GM19240 (cell line): ENCODE measurements at regions not wholly inside any gene's neighbourhood (a gene's known extent, or its start where the extent isn't known, plus 50 kb on each side); places are given as distances from the start of the nearest gene placed in this dataset.
"Not testable (repeated sequence)": the region's sequence is repeated elsewhere in the genome, so short reads cannot be mapped to it uniquely, and the experiment has no call there.

Experiments
- DNase-seq: peaks from one replicate; pipeline ENCODE4 v3.0.0; 2011; ENCODE audit warnings: low spot score; ENCODE audit not compliant: insufficient read length

DNA sequence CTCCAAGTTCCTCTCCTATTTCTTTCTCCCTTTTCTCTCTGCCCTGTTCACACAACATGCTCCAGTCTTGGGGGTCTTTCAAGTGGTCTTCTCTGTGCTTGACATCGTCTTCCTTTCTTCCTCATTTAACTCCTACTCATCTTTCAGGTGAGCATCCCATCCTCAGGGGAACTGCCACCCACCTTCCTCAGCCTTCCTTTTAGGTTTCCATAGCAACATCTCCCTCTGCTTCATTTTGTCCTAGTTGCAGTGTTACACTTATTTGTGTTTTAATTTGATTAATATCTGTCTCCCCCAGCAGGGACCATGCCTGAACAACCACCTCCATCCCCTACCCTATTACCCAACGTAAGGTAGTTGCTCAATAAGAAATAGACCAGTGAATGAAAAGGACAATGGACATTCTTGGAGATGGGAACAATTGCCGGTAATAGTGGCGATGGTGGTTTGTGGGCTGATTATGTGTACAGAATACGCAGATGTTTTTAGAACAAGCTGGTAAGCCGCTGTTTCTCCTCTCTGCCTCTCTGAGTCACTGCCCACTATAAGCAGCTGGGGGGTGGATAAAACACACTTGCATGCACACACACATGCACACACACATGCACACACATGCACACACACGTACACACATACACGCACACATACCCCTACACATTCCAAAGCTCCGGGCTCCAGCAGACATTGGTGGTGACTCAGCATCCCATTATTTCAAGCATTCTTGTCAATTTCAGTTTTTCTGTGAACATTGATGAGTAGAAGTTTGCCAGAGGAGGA, 251.6 kb downstream of the GATA3 start:
- DNase-seq: no peak

DNA sequence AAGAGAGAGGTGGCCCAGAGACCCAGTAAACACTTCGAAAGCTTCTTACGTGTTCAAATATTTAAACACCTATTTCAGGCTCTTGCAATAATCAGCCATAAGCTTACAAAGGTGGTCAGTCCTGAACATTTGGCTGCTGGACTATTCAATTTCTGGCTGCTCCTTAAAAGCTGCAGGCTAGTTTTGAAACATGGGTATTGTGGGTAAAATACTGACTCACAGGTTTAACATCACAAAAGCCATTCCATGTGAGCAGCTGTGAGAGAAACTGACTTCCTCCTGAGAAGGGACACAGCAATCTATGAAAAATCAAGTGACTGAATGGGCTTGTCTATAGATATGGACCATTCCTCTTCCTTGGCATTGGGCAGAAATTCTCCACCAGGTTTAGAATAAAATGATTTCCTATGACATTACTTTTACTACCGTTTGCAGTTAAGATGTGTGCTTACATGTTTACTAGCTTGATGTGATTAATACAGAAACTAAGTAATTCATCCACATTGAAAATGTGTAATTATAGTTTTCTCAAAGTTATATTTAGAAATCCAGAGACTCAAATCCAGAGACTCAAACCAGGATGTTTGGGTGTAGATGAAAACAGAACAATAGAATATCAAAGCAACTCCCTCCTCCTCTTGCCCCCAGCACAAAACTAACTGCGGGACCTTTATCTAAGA, 252.3 kb downstream of the GATA3 start:
- no peak for DNase-seq

DNA sequence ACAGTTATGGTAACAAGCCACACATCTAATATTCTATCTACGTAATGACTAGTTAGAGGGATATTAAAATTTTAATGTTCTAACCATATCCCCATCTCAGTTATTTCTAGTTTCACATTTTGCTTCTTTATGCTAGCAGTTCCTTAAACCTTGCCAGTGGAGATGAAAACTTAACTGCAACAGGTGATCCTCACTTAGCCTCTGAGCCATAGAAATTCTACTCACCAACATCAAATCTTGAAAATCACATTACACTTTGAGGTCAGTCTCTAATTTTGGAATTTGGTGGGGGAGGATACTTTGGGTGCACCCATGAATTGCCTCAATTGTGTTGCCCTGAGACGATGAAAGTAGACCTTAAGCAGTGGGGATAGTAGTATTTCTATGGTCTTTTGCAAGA, 256.4 kb downstream of the GATA3 start:
- DNase-seq: no peak

DNA sequence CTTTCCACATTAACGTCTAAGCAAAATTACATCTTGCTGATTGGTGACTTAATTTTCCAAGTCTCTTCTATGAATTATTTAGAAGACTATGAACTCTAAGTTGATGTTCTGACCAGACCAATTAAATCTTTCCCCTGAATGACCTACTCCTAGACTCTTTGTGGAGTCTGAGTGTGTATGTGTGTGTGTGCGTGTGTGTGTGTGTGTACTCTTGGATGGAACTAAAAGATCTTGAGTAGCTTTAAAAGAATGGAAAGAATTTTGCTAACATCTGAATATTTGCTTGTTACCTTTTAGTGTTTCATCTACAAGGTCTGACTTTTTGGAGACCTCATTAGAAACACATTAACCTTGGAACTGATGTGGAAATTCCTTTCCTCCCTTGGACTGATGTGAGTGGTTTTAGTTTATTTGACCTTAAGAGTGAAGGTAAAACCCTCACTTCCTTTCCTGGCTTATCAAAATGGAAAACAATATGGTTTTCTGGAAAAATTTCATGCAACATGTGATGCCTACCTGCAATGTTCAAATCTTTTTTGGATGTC, 257.1 kb downstream of the GATA3 start:
- DNase-seq: no peak

DNA sequence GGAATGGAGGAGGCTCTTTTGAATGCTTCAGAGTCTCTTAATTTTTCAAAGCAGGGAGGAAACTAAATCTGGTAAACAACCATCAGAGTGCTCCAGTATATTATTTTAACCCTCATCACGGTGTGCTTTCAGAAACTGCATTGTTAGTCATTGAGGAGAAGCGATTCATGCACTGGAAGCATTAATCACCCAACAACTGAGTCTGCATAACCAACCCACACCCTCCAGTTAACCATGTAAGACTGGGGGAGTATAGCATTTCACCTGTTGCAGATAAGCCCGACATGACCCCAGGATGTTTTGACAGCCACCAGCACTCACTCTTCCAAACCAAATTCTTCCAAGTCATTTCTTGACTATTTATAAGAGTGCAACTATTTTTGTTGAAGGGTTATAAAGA, 257.6 kb downstream of the GATA3 start:
- DNase-seq: no peak

DNA sequence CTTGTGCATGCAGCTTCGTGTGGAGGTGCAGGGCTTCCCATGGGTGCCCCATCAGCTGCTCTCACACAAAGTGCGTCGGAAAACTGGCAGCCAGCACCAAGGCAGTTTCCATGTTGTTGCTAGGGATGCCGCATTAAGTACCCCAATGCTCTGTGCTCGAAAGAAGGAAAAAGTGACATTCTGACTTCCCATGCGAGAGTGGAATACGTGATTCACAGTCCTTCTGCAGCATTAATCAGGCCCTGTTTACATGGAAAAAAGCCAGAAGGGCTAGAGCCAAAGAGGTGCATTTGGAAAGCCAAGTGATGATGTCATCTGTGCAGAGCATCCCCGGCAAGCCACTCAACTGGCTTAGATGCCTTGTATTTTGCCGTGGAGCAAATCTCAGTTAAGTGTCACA, 258.3 kb downstream of the GATA3 start:
- DNase-seq: no peak

DNA sequence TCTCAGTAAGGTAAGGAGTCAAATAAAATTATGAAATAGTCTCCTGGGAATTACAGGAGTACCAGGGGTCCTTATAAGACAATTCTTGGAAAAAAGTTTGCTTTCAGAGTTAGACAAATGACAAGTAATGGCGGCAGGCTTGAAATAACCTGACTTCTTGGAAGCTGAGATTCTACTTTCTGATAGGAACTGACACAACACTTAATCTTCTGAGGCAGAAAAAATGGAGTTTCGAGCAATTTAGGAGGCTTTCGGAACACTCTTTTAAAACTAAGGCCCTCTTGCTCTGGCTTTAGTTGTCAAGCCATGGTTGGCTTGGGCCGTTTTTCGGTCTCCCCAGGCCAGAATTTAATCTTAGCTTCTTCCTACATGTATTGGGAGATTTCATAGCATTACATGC, 260.0 kb downstream of the GATA3 start:
- no peak for DNase-seq

DNA sequence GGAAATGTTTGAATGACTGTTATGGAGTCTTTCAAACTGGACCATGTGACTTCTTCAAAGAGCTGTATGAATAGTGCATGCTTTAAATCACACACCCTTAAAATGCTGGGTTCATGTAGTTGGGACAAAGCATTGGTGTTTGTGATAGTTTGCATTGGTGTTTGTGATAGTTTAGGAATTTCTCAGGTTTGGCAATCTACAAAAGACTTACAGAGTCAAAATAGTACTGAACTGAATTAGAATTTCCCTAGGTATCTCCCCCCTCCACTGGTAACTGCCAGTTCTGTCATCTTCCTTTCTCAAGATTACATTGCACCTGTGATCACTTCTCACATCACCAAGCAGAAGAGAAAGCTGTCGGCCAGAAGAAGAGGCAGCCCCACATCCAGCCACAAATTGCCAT, 261.1 kb downstream of the GATA3 start:
- no peak for DNase-seq

DNA sequence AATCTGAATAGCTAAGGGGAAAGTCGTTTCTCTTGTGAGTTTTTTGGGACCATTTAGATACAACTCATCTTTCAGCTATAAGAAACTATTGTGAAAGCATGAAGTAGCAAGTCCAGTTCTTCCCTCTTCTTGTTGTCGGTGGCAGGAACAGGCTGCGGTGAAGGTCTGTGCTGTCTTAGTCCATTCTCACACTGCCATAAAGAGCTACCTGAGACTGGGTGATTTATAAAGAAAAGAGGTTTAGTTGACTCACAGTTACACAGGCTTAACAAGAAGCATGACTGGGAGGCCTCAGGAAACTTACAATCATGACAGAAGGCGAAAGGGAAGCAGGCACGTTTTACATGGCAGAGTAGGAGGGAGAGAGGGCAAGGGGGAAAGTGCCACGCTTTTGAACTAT, 261.8 kb downstream of the GATA3 start:
- no peak for DNase-seq

DNA sequence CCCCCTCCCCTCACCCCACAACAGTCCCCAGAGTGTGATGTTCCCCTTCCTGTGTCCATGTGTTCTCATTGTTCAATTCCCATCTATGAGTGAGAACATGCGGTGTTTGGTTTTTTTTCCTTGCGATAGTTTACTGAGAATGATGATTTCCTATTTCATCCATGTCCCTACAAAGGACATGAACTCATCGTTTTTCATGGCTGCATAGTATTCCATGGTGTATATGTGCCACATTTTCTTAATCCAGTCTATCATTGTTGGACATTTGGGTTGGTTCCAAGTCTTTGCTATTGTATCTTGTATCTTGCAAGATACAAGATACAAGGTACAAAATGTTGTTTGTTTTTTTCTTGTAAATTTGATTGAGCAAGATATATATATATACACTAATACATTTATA, 263.9 kb downstream of the GATA3 start:
- not testable (repeated sequence) for DNase-seq

DNA sequence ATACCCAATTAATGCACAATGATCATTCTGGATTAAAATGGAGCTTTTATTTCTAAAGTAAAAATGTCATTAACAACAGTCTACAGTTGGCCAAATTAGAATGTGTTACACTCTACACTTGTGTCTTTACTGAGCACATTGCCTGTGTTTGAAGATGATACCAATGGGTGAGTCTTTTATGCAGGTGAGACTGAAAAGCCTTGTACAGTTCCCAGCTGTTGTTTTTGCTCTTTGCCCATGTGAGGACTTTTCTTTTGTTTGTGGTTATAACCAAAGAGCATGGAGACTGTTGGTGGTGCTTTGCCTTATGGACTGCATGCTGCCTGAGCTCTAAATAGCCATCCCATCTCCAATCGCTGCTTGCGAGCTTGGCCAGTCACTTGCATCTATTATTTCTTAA, 264.5 kb downstream of the GATA3 start:
- no peak for DNase-seq

DNA sequence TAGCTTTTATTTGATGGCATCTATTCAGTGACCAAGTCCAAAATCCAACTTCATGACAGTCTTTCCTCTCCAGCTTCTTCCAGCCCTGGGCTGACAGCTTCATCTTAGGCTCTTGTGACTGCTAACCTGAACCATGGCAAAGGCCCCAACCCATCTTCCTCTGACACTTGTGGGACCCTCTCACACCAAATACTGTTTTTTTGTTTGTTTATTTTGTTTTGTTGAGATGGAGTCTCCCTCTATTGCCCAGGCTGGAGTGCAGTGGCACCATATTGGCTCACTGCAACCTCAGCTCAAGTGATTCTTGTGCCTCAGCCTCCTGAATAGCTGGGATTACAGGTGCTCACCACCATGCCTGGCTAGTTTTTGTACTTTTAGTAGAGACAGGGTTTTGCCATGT, 265.2 kb downstream of the GATA3 start:
- DNase-seq: no peak

DNA sequence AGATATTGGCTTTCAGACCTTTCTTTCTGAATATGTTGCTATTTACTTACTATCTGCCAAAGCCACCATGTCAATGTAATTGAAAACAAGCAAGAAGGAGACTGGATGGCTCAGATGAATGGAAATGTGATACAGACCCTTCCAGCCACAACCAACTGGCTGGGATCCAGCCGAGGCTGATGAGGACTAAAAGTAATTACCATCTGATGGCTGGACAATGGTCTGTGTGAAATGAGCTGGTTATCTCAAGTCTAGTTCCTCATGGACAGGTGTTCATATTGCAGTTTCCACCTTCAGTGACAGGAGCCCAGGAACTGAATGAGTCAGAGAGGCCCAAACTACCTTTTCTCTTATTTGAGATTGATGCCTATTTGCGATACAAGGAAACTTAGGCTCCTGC, 267.5 kb downstream of the GATA3 start:
- no peak for DNase-seq

DNA sequence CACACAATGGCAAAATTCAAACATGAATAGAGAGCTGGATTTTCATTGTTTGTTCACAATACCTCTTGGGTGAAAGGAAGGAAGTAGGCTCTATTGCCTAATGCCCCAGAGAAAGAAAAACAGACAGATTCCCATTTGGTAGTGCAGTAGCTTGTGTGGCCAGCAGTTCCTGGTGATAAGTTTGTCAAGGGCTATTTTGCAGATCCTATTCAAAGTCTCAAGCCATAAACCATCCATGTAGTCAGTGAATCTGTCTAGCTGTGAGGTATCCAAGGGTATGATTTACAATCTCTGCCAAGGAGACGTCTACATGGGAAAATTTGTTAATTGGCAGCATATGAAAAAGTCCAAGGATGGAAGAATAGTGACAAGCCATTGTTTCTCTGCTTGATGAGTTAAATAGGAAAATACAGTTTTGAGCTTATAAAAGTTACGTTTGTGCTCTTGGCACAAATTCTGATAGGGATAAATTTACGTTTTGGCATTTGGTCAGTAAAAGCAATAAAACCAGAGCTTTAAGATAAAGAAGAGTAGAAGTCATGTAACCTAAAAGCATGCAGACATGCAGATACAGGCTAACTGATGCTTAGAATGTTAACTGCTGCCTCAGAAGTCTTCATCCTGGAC, 269.1 kb downstream of the GATA3 start:
- no peak for DNase-seq

DNA sequence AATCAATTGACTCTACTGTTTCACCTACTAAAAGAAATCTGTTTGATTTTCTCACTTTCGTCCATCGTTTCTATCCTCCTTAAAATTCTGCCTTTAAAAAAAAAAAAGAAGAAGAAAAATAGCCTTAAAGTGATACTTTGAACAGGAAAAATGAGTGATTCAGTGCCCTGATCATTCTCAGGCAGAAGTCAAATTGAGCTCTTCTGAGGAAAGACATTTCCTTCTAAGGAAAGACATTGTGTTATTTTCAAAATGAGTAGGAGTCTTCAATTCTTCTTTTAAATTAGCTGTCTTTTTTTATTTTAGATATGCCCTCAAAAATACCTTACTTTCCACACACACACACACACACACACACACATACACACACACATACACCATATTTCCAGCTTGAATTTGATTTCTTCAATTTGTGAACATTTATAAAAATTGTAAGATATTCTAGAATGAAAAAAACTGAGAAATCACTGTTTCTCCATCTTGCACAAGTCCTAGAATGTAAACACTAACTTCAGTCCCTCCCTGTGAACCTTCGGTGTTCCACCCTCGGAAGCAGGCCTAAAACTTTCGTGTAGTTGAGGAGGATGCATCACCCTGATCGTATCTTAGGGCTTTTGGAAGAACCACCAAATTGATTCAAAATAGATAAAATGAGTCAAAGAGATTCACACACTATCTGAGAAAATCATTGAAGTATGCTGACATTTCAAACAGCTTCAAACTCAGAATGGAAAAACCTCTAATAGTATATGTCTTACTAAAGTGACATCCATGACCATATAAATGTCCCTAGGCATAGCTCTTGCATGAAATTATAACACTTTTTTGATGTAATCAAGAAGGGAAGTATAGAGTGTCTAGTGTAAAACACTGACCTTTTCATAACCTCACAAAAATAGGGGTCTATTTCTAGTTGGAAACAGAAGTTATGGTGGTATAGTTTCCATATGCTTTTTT, 270.8 kb downstream of the GATA3 start:
- no peak for DNase-seq

DNA sequence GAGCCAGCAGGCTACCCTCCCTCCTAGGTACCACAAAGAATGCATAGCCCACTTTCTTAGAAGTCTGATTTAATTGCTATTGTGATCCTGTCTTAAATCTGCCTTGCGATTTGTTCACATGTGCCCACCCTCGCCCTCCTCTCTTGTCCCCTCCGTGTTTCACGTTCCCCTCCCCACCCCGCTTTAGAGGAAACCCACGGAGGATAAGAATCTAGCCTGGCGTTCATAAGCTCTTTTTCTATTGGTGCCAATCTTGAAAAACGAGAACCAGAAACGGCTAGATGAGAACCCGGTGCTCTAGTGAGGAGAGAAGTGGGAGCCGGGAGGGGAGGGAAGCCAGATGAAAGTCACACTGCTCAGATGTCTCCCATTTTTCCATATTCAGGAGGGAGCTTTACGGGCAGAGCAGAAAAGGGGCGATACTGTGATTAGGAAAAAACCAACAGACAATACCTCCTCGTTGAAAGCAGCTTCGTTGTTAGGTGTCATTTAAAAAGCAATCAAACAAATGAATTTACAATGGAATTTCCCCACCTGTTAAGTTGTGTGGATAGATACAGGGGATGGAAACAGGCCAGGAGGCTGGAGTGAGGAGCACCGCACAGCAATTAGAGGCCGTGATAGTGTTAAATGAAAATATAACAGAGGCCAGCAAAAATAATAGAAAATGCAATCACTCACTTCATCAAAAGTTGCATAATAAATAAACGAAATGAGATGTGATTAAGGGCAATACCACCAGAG, 272.1 kb downstream of the GATA3 start:
- no peak for DNase-seq

DNA sequence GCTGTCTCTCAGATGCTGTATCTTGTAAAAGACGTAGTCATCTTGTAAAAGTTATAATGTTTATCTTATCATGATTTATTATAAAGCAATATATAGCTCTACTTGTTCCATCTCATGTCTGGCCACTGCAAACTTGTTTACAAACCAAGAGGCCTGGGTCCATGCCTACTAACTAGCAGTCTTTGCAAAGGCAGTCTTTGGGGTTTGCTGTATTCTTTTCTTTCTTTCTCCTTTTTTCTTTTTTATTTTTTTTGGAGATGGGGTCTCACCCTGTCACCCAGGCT, 272.6 kb downstream of the GATA3 start:
- DNase-seq: no peak

DNA sequence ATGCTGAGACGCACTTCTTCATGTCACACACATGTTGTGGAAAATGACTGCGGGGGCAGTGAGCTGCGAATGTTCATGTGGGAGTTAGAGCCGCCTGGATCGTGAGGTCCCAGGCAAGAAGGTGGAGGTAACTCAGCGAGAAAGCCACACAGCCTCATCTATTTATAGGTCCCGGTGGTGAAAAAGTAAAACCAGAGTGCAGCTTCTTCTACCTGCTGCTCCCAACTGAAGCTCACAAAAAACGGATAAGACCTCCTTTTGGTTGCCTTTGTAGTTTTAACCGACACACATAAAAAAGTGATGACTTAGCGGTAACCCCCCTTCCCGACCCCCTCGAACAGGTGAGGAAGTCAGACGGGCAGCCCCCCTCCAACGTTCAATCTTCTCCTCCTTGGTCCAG, 276.9 kb downstream of the GATA3 start:
- DNase-seq: no peak

DNA sequence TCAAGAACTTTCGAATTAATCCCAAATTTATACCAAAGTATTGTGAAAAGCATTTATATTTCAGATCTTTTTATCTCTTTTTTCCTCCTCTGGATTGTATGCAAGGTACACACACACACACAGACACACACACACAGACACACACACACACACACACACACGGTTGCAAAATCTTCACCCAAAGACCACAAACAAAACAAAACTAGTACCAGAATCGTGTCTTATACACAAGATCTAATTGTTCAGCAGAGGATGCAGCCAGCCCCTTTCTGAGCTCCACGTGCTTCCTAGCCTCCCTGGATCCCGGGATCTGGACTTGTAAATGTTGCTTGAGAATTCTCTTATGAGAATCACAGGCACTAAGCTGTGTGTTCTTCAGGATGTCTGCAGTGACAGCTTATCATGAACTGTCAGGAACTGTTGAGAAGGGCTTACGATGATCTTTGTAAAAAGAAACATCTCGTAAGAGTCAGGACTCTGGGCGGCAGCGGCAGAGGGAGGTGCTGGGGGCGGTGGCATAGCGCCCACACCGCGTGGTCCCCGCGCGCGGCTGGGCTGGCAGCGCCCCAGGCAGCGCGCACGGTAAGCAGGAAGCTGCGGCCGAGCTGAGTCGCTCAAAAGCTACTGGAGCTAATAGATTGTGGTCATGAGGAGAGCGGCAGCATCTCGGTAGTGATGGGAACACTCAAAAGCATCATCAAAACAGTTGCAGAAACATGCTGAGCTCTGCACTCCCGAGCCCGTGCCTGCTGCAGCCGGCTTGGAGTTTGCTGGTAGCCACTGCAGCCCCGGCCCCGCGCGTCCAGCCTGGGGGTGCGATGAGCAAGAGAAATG, 277.6 kb downstream of the GATA3 start:
- no peak for DNase-seq

DNA sequence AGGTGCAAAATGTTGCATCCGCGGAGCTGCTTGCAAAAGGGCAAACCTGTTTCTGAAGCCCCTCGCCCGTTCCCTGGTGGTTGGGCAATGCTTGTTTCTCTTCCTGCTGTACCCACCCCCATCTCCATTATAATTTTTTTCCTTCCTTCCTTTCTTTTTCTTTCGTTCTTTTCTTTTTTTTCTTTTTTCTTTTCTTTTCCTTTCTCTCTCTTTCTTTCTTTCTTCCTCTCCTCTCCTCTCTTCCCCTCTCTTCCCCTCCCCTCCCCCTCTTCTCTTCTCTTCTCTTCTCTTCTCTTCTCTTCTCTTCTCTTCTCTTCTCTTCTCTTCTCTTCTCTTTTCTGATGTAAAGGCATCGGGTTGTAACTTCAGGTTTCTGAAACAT, 278.2 kb downstream of the GATA3 start:
- DNase-seq: no peak
